GM19240 (cell line): ENCODE measurements at regions not wholly inside any gene's neighbourhood (a gene's known extent, or its start where the extent isn't known, plus 50 kb on each side); places are given as distances from the start of the nearest gene placed in this dataset.
"Not testable (repeated sequence)": the region's sequence is repeated elsewhere in the genome, so short reads cannot be mapped to it uniquely, and the experiment has no call there.

Source experiments
- DNase-seq: peaks from one replicate; pipeline ENCODE4 v3.0.0; 2011; ENCODE audit warnings: low spot score; ENCODE audit not compliant: insufficient read length

DNA sequence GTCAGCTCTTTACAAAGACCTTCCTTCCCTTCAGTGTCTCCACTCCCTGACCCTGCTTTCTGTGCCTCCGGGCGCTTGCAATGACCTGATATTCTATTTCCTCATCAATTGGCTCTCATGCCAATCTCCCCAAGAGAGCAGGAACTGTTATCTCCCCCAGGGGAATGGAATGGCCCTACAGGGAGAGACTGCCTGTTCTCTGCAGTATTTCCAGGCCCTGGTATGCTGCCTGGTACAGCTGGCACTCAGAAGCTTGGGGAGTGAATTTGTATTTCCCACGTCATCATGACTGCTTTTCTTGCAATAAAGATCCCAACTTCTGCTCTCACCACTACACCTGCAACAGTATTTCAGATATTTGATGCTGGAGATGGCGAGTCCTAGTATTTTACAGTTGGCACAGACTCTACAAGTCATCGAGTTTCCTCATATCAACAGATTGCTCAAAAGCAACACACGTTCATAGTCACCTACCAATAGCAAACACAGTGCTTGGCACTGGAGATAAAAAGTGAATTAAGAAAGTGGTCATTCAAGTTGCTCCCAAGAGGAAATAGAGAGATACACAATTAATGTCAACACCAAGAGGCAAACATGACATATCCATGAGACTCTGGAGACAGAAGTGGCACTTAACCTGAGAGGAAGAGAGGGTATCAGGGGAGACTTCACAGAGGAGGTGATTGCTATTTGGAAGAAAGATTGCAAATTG lies 90.5 kb upstream of the EGFL6 start:
- DNase-seq: no peak

DNA sequence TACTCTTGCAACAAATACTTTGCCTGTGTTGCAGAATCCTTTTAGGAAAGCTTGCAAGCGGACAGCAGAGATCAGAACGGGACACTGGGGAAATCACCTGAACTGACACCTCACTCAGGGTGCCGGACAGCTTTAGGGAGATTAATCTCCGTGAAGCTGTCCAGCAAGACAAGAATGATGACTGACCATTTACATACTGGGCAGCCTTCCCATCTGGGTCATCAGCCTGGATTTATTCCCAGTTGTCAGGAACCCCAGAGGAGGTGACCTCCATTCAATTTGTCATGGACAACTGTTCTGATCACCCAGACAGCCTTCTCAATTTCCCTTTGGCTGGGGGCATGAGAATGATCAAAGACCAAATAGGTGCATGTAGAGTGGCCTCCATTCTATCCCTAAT lies 93.0 kb upstream of the EGFL6 start:
- DNase-seq: no peak

DNA sequence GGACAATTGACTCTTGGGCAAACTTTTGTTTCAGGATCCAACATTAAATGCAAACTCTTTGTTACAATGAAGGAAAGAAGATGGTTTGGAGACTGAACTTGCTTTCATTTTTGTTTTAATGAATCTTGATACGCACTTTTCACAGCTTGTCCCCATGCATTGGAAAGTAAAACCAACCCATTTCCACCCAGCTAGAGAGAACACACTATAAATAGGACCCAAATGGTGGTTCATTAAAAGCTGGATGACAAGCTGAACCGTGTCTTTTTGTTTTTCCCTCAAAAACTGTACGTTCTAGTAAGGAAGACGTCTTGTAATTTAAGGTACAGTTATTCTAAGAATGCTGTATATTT lies 95.3 kb upstream of the EGFL6 start:
- DNase-seq: peak; percentile 21

DNA sequence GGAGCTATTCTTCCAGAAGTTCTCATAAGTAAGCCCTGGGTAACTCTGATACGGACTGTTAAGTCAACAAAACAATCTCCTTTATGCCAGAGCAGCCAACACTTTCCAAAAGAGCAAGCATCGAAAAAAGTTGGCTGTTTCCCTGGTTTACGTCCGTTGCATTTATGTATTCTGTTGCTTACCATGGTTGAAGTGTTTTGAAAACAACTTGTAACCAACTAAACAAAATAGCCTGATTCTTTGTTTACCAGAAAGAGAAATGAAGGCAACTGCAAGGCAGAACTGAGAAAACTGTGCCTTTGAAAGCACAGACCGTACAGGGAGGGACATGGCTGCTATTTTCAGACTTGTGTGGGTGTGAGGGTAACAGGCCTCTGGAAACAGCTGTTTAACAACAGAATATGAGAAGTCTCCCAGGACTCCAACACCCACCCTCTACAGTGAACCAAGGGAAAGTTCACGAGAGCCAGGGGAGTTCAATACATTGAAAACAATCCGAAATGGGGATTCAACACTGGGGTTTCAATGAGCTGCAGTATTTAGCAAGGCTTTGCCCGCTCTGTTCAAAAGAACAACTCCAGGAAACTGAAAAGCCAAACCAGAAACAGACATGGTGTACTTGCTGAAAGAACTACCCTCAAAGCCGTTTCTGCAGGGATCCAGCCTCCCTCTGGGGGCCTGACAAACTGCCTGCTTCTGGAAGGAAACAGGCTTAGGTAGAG lies 95.8 kb upstream of the EGFL6 start:
- peak; percentile 15 for DNase-seq

DNA sequence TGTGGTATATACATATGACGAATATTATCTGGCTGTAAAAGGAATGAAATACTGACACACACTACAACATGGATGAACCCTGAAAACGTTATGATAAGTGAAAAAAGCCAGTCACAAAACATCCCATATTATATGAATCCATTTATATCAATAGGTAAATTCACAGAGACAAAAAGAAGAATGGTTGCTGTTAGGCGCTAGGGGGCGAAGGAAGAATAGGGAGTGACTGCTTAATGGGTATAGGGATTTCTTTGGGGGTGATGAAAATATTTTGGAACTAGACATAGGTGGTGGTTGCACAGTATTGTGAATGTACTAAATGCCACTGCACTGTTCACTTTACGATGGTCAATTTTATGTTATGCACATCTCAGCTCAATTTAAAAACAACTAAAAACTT lies 96.4 kb upstream of the EGFL6 start:
- DNase-seq: no peak

DNA sequence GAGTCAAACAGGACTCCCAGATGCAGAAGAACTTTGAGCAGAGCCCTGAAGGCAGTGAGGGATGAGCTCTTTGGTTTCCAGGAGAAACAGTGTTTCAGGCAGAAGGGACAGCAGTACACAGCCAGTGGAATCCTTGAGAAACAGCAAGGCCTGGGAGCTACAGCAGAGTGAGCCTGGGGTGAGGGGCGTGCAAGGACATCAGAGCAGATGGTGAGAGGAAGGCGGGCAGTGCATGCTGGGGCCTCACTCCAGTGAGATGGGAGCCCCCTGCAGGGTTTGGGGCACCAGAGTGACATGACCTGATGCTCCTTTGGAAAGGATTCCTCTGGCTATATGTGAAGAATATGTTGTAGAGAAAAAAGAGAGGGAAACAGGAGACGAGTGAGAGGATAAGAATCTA lies 98.1 kb upstream of the EGFL6 start:
- no peak for DNase-seq

DNA sequence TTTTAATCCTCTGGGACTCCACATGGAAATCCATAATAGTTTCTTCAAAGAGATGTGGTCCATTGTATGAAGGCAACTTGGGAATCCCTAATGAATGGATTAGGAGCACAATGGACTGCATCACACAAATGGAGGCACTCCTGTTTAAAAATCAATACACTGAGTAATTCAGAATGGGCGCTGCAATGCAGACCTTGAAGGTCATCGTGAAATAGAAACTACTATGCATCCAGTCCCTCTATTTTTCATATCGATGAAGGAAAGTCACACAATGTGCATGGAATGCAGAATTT lies 98.8 kb upstream of the EGFL6 start:
- DNase-seq: no peak

DNA sequence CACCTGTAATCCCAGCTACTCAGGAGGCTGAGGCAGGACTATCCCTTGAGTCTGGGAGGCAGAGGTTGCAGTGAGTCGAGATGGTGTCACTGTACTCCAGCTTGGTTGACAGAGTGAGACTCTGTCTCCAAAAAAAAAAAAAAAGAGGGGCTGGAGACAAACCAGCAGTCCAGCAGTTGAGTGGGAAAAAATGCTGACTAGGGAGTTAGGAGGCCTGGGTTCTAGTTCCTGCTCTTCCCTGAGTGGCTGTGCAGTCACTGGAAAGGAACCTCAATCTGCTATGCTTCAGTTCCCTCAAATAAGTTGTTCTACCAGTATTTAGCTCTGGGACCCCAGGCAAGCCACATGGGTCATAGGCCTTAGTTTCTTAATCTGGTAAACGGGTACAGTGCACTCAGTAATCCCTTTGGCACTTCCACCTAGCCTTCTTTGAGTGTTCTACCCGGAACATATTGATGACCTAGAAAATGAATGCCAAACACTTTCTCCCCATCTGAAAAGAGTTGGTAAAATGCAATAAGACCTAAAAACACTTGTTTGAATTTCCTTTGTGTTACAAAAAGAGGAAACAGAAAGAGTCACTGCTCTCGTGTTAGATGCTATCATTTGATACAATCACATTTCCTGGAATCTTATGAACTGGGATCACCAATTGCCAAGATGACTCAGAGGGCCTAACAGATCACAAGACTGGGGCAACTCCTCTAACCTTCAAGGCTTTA lies 99.3 kb upstream of the EGFL6 start:
- DNase-seq: no peak

DNA sequence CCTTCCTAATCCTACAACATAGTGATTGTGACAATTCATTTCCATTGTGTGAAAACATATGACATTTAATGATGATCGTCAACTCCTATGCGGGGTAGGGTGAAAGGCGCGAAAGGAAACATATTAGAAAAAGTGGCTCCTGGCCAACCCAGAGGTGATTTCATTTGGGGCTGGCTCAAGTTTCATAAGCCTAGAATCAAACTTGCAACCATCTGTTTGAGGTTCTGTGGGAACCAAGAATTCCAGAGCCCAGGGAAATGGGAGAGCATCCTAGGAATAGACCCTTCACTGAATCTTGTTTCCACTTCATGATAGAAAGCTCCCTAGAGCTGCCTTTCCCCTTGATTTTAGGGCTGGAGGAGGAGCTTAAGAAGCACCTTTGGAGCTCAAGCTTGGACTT lies 101.3 kb upstream of the EGFL6 start:
- no peak for DNase-seq

DNA sequence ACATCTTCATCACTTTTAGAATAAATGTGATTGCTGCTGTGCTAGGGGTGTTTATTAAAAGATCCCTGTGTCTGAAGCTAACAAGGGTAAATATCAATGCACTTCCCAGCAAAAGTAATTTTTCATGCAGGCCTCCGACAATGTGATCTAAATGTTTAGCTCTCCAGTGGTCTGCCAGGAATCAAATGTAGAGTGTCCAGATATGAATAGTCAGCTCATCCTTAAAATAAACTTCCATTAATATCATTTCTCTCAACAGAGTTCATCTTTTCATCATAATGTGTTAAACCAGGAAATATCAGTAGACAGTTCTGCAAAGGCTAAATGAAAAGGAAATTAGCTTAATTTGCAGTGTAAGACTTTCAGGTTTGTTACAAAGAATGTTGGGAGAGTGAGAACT lies 102.2 kb upstream of the EGFL6 start:
- DNase-seq: no peak

DNA sequence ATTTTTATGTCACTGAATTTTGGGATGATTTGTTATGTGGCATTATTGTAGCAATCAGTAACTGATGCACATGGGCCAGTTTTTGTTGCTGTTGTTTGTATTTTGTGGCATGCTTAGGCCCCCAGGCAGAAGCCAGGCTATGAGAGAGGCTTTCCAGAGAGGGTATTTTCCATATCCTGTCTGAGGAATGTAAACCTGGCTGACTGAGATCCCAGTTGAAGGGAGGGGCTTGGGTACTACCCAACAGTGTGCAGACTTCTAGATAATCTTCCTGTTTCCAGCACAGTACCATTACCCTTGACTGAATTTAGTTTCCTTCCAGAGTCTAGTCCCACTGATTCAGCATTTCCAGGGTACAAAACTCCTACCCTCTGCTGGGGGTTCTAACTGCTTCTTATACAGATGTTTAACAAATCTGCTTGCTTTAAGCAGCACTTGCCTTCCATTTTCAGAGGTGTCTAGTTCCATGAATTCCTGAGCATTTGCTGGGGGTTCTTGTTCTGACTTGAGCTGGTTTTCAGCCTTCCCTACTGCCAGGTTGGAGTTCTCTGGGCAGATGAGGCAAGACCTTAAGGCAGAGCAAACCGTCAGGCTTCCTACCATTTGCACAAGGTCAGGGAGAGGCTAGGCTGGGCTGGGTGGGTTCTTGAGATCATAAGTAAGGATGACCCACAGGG lies 104.7 kb upstream of the EGFL6 start:
- no peak for DNase-seq

DNA sequence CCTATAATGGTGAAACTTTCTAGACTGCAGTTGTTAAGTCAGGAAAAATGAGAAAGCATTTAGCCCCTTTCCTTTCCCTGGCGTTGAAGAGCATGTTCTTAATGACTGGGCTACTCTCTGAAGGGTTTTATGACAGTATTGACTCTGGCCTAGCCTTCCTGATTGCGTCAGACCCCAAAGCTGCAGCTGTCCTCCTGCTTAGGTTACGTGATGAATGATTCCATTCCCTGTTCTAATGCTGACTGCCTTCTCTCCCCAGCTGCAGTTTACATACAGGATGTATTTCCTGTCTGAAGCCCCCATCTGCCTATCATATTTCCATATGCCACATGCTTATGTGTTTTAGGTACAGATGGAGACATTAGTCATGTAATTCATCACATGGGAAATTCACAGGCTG lies 105.8 kb upstream of the EGFL6 start:
- DNase-seq: no peak

DNA sequence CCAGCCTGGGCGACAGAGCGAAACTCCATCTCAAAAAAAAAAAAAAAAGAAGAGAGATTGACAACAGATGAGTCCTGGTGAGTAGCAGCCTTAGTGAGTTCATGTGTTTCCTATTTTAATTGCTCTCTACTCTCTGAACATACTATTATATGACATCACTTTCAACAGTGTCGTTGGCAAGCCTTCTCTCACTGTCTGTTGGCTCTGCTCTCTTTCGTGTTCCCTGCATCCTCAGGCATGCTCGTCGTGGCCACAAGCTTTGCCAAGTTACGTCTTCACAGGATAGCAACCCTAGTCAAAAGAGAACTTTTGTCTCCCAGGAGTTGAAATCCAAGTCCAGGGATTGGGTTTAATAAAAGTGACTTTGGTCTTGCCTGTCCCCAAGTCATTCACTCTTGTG lies 117.1 kb upstream of the EGFL6 start:
- no peak for DNase-seq

DNA sequence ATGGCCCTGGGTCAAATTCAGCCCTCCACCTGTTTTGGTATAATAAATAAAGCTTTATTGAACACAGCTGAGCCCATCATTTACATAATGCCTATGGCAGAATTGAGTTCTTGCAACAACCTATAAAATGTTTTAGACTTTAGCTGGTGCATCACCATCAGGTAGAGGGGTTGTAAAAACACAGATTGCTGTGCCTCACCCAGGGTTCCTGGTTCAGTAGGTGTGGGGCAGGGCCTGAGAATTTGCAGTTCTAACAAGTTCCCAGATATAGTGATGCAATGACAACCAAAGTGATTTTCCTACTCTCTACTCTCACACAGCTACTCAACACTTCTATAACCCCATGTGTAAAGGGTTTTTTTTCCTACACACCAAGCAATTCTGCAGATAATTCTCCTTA lies 120.0 kb upstream of the EGFL6 start:
- no peak for DNase-seq

DNA sequence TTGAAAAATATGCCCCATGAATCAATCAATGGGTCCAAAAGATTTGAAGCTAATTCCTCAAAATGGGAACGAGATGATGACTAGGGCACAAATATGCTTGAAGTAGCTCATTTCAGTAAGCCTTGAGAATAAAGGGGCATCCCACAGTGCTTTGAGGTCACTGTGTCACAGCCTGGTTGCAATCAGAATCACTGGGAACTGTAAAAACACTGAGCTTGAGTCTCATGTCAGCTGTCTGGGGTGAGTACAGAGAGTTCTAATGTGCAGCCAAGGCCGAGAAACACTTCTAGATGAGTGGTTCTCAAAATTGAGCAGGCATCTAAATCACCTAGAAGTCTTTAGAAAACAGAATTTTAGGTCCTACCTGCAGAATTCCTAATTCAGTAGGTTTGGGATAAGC lies 120.5 kb upstream of the EGFL6 start:
- no peak for DNase-seq

DNA sequence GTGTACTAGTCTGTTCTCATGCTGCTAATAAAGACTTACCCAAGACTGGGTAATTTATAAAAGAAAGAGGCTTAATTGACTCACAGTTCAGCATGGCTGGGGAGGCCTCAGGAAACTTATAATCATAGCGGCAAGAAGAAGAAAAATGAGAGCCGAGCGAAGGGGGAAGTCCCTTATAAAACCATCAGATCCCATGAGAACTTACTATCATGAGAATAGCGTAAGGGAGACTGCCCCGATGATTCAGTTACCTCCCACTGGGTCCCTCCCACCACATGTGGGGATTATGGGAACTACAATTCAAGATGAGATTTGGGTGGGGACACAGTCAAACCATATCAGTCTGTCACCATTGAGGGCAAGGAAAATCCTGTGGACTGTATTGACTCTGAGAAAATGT lies 121.8 kb upstream of the ATXN3L start:
- not testable (repeated sequence) for DNase-seq

DNA sequence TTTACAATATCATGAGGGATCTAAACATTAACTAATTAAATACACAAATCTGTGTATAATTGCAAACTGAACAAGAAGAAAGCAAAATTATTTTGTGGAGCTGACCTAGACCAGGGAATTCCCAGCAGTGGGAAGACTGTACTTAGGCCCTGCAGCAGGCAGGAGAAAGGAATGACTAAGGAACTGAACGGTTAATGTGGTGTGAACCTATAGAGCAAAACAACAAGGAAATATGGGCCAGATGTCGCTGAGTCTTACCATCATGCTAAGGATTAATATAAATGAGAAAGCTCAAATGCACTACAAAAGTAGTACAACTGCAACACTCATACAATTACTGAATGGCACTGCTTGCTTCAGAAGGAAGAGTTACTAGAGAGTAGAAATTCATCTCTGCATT lies 120.3 kb upstream of the ATXN3L start:
- DNase-seq: no peak

DNA sequence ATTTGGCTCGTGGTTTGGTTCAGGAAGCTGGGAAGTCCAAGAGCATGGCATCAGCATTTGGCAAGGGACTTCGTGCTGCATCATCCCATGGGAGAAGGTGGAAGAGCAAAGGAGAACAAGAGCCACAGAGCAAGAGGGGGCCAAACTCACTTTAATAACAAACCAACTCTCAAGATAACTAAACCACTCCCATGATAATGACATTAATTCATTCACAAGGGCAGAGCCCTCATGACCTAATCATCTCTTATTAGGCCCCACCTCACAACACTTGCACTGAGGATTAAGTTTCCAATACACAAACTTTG lies 113.4 kb upstream of the ATXN3L start:
- DNase-seq: no peak

DNA sequence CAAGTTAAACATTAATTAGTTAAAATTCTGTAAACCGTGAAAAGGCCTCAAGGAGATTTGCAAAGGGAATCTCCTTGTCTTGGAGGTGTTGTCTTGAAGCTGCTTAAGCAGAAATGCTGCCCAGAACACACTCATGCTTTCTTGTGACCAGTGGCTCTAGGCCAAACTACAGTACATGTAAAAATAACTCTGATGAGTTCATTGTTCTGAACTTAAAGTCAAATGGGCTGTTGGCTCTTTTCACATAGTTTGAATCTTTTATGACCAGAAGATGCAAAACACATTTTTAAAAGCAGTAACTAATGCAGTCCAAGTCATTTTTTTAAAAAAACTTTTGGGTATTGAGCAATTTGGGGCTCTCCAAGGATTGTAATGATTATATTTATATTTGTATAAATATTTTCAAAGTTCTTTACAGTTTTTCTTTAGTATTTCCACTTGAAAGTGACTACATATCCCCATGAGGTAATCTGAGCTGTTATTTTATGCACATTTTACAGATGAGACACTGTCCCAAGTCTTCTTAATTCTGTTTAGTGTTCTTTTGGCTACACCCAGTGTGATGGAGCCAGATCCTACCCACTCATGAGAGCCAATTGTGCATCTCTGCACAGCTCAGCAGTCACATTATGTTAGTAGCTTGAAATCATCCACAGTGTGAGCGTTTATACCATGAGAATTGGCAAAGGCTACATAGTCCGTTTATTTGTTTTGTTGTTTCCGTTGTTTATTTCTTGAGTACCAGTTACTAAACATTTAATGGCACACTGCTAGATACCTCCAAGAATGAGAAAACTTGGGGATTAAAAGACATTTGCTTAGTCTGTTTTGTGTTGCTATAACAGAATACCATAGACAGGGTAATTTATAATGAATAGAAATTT lies 112.8 kb upstream of the ATXN3L start:
- DNase-seq: no peak

DNA sequence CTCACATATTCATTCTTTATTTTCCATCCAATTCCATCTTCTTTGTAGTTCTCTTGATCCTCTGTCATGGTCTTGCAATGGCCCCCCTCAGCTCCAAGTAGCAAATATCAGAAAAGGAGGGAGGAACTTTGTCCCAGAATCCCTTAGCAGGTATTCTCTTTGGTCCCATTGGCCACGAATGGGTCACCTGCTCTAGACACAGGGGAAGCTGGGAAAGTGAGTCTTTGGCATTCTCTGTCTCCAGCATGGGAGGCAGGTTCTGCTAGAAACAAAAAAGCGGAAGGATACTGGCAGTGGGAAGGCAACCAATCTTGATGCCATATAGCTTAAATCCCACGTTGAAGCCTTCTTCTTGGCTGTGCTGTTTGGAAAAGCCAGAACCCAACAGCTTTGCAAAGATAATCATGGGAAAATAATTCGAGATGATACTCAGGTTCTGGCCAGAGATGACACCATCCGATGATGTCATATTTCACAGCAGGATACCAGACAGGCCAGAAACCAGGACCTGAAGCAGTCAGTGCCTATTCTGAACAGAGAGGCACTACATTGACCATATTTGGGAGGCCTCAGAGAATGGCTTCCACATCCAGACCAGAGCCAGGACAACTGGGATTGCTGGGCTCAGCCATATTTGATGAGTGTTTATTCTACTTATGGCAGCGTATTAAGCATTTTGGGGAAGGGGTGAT lies 110.4 kb upstream of the ATXN3L start:
- no peak for DNase-seq
